NT2/D1 (cell line): ENCODE measurements at regions not wholly inside any gene's neighbourhood (a gene's known extent, or its start where the extent isn't known, plus 50 kb on each side); places are given as distances from the start of the nearest gene placed in this dataset.

ENCODE experiments used
- SUZ12 ChIP-seq: IDR thresholded peaks from 2 replicates; pipeline ENCODE4 v1.6.1; 2011; ENCODE audit not compliant: insufficient read length, insufficient read depth; ENCODE audit errors: extremely low read depth
- YY1 ChIP-seq: IDR thresholded peaks from 2 replicates; pipeline ENCODE4 v1.6.1; 2011; ENCODE audit not compliant: insufficient read length, insufficient read depth
- ZNF274 ChIP-seq: IDR thresholded peaks from 2 replicates; pipeline ENCODE4 v1.6.1; 2011; ENCODE audit warnings: mild to moderate bottlenecking, low read depth, low read length

- TF ChIP-seq YY1 (no peak), ZNF274 (no peak), SUZ12 (no peak)
These were observed 324.1 kb upstream of the TNC start for GRCh38 chr9:115442054-115442453.
